ENCODE measurements at regions not wholly inside any gene's neighbourhood (a gene's known extent, or its start where the extent isn't known, plus 50 kb on each side); places are given as distances from the start of the nearest gene placed in this dataset.

GRCh38 chr17:68657166-68657565 lies 56.0 kb upstream of the FAM20A start:
- Mint-ChIP-seq H3K4me3 (no peak overlapping the region), H3K9me3 (peaks cover 2% of the 10 kb centered on the region), H3K27ac (ENCODE audit: unreplicated experiment) (peak overlapping the region; percentile 43), H3K36me3 (ENCODE audit: low read depth) (no peaks in the 10 kb centered on the region), H3K27me3 (ENCODE audit: low read depth) (no peaks in the 10 kb centered on the region), H3K4me1 (peaks cover 10% of the 10 kb centered on the region)
- TF ChIP-seq CTCF (conservative IDR thresholded peaks at IDR 0.05) = no peak
- no peak for DNase-seq (ENCODE audit: low read depth, low spot score)

GRCh38 chr17:68656666-68657065 lies 55.5 kb upstream of the FAM20A start:
- Mint-ChIP-seq H3K36me3 (ENCODE audit: low read depth) (no peaks in the 10 kb centered on the region), H3K27ac (ENCODE audit: unreplicated experiment) (peak overlapping the region; percentile 43), H3K9me3 (peaks cover 2% of the 10 kb centered on the region), H3K27me3 (ENCODE audit: low read depth) (peaks cover 1% of the 10 kb centered on the region), H3K4me3 (no peak overlapping the region), H3K4me1 (peaks cover 5% of the 10 kb centered on the region)
- TF ChIP-seq CTCF (conservative IDR thresholded peaks at IDR 0.05) = no peak
- no peak for DNase-seq (ENCODE audit: low read depth, low spot score)
